Vagina (tissue), 2 donors: ENCODE measurements at regions not wholly inside any gene's neighbourhood (a gene's known extent, or its start where the extent isn't known, plus 50 kb on each side); places are given as distances from the start of the nearest gene placed in this dataset.
A peak's percentile ranks its signal among the peaks of the same experiment; 100 is the strongest.

Experiments
- DNase-seq, 2 donors: peaks; one replicate each; pipeline ENCODE4 v3.0.0-alpha.2; 2017; ENCODE audit errors: extremely low spot score in 2 of 2
- H3K27ac ChIP-seq: fragments of 200-600 bp; sonication (generic); one replicate; pipeline ENCODE4 v1.5.1; 2019
- H3K27me3 ChIP-seq: fragments of 200-600 bp; sonication (generic); one replicate; pipeline ENCODE4 v1.5.1; 2019
- H3K36me3 ChIP-seq, 2 donors: fragments of 200-600 bp; sonication (generic); one replicate each; pipeline ENCODE4 v1.5.1; 2017 to 2019
- H3K4me1 ChIP-seq: fragments of 200-600 bp; sonication (generic); one replicate; pipeline ENCODE4 v1.5.1; 2019
- H3K4me3 ChIP-seq, 2 donors: fragments of 200-600 bp; sonication (generic); 1 replicate in 1 of 2; 2 replicates in 1 of 2; pipeline ENCODE4 v1.5.1; 2016 to 2019
- H3K9me3 ChIP-seq: fragments of 200-600 bp; sonication (generic); one replicate; pipeline ENCODE4 v1.5.1; 2019
- CTCF ChIP-seq, 3 experiments: fragments of 450-650 bp in 2 of 3; fragments of 200-600 bp in 1 of 3; sonication (generic) in 1 of 3; IDR thresholded peaks; one replicate each; pipeline ENCODE4 v1.5.1; 2017 to 2019; ENCODE audit warnings: antibody characterized with exemption in 3 of 3, mild to moderate bottlenecking in 2 of 3, moderate library complexity in 2 of 3
- POLR2A ChIP-seq, 2 donors: fragments of 450-650 bp; IDR thresholded peaks; one replicate each; pipeline ENCODE4 v1.6.1; 2017; ENCODE audit warnings: antibody characterized with exemption in 2 of 2, mild to moderate bottlenecking in 2 of 2, moderate library complexity in 2 of 2
- POLR2AphosphoS5 ChIP-seq, 2 donors: sonication (generic); formaldehyde crosslinking; IDR thresholded peaks; one replicate each; pipeline ENCODE4 v1.9.0; 2017; ENCODE audit warnings: antibody characterized with exemption in 2 of 2, mild to moderate bottlenecking in 2 of 2, low read depth in 1 of 2; ENCODE audit not compliant: insufficient read depth in 1 of 2
- intact Hi-C: fragments of 100-400 bp; cut with DNase I; formaldehyde crosslinking; loops from one replicate; pipeline ENCODE4 v1.15.1; 2023

GRCh38 chr2:149773006-149773405, 185.4 kb upstream of the MMADHC start:
- intact Hi-C loops = no loop called here
- H3K4me1 ChIP-seq = peaks cover 15% of the 10 kb centered on the region
- no peak overlapping the region for H3K27ac ChIP-seq
- no peaks in the 10 kb centered on the region for H3K36me3 ChIP-seq
- H3K4me3 ChIP-seq = no peak overlapping the region
- H3K9me3 ChIP-seq = no peaks in the 10 kb centered on the region
- TF ChIP-seq POLR2A (IDR thresholded peaks at IDR 0.05) = no peak
- TF ChIP-seq POLR2AphosphoS5 (IDR thresholded peaks at IDR 0.05; ENCODE audit: insufficient read depth in 1 of 2, low read depth in 1 of 2) = no peak
- no peak for TF ChIP-seq CTCF (IDR thresholded peaks at IDR 0.05)
- no peaks in the 10 kb centered on the region for H3K27me3 ChIP-seq
- no peak for DNase-seq

- no peak for DNase-seq
- peak overlapping the region; percentile 66 for H3K27ac ChIP-seq
- TF ChIP-seq POLR2AphosphoS5 (IDR thresholded peaks at IDR 0.05; ENCODE audit: insufficient read depth in 1 of 2, low read depth in 1 of 2) = no peak
- TF ChIP-seq POLR2A (IDR thresholded peaks at IDR 0.05) = no peak
- no peak for TF ChIP-seq CTCF (IDR thresholded peaks at IDR 0.05)
- no peaks in the 10 kb centered on the region for H3K36me3 ChIP-seq
- no peak overlapping the region for H3K4me3 ChIP-seq
- H3K4me1 ChIP-seq = peaks cover 30% of the 10 kb centered on the region
- H3K27me3 ChIP-seq = no peaks in the 10 kb centered on the region
- intact Hi-C loops = no loop called here
- H3K9me3 ChIP-seq = no peaks in the 10 kb centered on the region
These were observed 180.8 kb upstream of the MMADHC start for GRCh38 chr2:149768320-149768799.

GRCh38 chr2:149767516-149767974, 180.0 kb upstream of the MMADHC start:
- Histone ChIP-seq H3K27me3 (no peaks in the 10 kb centered on the region), H3K36me3 (no peaks in the 10 kb centered on the region), H3K4me1 (peaks cover 25% of the 10 kb centered on the region), H3K4me3 (no peak overlapping the region), H3K9me3 (no peaks in the 10 kb centered on the region), H3K27ac (peak overlapping the region; percentile 66)
- intact Hi-C loops = no loop called here
- TF ChIP-seq POLR2AphosphoS5 (IDR thresholded peaks at IDR 0.05; ENCODE audit: insufficient read depth in 1 of 2, low read depth in 1 of 2) (no peak), CTCF (IDR thresholded peaks at IDR 0.05) (no peak), POLR2A (IDR thresholded peaks at IDR 0.05) (no peak)
- no peak for DNase-seq

GRCh38 chr2:149766339-149766738, 178.8 kb upstream of the MMADHC start:
- peaks cover 25% of the 10 kb centered on the region for H3K4me1 ChIP-seq
- no peak overlapping the region for H3K4me3 ChIP-seq
- H3K27ac ChIP-seq = peak overlapping the region; percentile 17
- TF ChIP-seq CTCF (IDR thresholded peaks at IDR 0.05) = no peak
- TF ChIP-seq POLR2AphosphoS5 (IDR thresholded peaks at IDR 0.05; ENCODE audit: insufficient read depth in 1 of 2, low read depth in 1 of 2) = no peak
- no peak for TF ChIP-seq POLR2A (IDR thresholded peaks at IDR 0.05)
- intact Hi-C loops = no loop called here
- DNase-seq = no peak
- no peaks in the 10 kb centered on the region for H3K27me3 ChIP-seq
- H3K36me3 ChIP-seq = no peaks in the 10 kb centered on the region
- H3K9me3 ChIP-seq = no peaks in the 10 kb centered on the region

- intact Hi-C loops = no loop called here
- Histone ChIP-seq H3K27me3 (no peaks in the 10 kb centered on the region), H3K27ac (no peak overlapping the region), H3K4me3 (no peak overlapping the region), H3K4me1 (peaks cover 25% of the 10 kb centered on the region), H3K36me3 (no peaks in the 10 kb centered on the region), H3K9me3 (no peaks in the 10 kb centered on the region)
- TF ChIP-seq POLR2AphosphoS5 (IDR thresholded peaks at IDR 0.05; ENCODE audit: insufficient read depth in 1 of 2, low read depth in 1 of 2) = no peak
- TF ChIP-seq POLR2A (IDR thresholded peaks at IDR 0.05) = no peak
- no peak for TF ChIP-seq CTCF (IDR thresholded peaks at IDR 0.05)
- DNase-seq = no peak
These were observed 178.1 kb upstream of the MMADHC start for GRCh38 chr2:149765636-149766035.
